Left colon (tissue), 2 donors: ENCODE measurements at regions not wholly inside any gene's neighbourhood (a gene's known extent, or its start where the extent isn't known, plus 50 kb on each side); places are given as distances from the start of the nearest gene placed in this dataset.

Experiments
- ATAC-seq: fragments of 200-7000 bp; cut with Tn5 transposase; one replicate; pipeline ENCODE4 v1.9.1; 2020; ENCODE audit warnings: mild to moderate bottlenecking, moderate library complexity
- DNase-seq, 2 donors: peaks; one replicate each; pipeline ENCODE4 v3.0.0-alpha.2; 2020
- intact Hi-C, 2 donors: fragments of 100-400 bp; cut with DNase I in 1 of 2; cut with micrococcal nuclease in 1 of 2; formaldehyde crosslinking; loops; one replicate each; pipeline versions ENCODE4 v1.11.2 to v1.14.0; 2022; cut with DNase I, micrococcal nuclease
- donor health status: DM: no; HTN: no; CAD: no.
- donor health status: DM: yes; HTN: yes; CAD: no.

DNA sequence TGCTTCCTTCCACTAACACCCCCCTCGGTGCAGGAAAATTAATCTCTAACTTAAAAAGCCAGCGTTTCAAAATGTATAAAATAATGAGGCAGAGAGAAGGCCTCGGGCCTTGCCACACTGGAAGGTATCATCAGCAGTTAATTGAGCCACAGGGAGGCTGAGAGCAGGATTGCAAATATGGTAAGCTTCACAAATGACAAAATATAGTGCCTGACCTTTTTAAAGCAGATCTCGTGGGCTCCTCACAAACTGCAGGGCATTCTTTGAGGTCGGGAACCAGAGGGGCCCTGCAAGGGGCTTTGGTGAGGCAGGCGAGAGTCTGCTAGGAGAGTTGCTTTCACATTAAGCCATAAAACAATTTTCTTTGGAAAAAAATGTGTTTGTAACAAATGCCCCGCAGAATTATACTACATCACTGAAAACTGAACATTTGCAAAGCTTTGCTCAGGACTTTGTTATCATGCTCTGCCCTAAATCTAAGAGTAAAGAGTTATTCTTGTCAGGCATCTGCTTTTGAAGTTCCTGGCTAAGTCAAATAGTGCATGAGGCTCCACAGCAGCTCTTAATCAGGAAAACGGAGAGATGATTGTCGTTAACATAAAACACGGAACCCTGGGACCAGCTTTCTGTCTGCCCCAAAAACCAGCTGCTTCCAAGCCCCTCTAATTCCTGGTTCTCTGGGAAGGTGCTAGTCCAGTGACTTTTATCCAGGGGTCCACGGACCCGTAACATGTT is 61.4 kb upstream of the SYT13 start:
- ATAC-seq = no peak
- no peak for DNase-seq
- intact Hi-C loops = no loop called here

DNA sequence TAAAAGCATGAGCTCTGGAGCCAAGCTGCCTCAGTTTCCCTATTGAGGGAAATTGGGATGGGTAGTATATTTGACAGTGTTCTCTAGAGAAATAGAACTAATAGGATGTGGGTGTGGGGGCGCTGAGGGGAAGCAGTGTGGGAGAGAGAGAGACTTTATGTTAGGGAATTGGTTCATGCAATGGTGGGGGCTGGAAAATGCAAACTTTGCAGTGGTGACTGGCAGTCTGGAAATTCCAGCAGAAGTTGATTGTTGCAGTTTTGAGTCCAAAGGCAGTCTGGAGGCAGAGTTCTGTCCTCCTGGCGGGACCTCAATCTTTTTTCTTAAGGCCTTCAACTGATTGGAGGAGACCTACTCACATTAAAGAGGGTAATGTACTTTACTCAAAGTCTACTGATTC is 59.4 kb upstream of the SYT13 start:
- ATAC-seq (no peak), DNase-seq (no peak)
- intact Hi-C loops = no loop called here

DNA sequence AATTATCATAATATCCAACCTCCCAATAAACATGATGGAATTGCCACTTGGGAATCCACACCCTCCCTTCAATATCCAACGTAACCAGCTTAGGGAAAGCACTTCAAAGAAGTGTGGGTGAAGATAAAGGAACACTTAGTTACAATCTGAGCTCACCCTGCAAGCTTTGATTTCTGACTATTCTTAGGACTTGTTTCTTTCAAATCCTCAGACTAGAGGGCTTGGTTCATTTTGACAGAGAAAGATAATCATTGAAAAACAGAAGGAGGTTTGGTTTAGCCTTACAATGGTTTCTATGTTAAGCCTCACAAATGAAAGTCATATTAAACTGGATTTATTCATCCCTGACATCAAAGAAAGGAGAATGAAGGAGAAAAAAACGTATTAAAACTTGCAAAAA is 57.9 kb upstream of the SYT13 start:
- DNase-seq (no peak), ATAC-seq (no peak)
- intact Hi-C loops = loop anchor here in 1 of 2 donors (5.0 kb wide), 1 partner anchor 428 kb away; no protein-coding TSS in a partner anchor

DNA sequence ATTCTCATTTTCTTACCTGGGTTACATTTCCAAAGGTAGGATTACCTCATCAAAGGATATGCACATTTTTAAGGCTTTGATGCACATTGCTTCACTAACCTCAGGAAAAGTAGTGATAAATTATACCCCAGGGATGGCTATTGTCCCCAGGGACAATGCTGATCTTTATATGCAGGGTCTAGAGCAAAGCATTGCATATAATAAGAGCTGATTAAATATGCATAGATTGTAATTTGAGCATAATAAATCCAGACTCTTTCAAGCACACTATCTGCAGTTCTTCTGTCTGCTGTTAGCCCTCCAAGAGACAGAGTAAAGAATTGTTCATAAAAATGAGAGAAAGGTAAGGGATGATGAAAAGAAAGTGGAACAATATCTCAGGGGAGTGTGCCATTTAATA is 57.3 kb upstream of the SYT13 start:
- intact Hi-C loops = loop anchor here in 1 of 2 donors (5.0 kb wide), 1 partner anchor 429 kb away; no protein-coding TSS in a partner anchor
- DNase-seq (no peak), ATAC-seq (no peak)

DNA sequence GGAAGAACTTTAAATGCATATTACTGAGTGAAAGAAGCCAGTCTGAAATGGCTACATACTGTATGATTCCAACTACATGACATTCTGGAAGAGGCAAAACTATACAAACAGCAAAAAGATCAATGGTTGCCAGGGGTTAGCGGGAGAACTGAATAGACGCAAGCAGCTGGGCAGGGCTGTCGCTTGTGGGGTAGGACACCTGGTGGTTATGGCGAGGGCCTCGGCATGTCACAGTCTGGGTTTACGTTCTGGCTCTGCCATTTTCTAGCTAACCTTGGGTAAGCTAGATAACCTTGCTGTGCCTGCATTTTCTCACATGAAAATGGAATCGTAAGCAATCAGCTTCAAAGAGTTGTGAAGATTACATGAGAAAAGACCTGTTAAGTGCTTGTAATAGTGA is 55.2 kb upstream of the SYT13 start:
- ATAC-seq = no peak
- intact Hi-C loops = loop anchor here in 1 of 2 donors (5.0 kb wide), 1 partner anchor 431 kb away; no protein-coding TSS in a partner anchor
- DNase-seq = no peak

DNA sequence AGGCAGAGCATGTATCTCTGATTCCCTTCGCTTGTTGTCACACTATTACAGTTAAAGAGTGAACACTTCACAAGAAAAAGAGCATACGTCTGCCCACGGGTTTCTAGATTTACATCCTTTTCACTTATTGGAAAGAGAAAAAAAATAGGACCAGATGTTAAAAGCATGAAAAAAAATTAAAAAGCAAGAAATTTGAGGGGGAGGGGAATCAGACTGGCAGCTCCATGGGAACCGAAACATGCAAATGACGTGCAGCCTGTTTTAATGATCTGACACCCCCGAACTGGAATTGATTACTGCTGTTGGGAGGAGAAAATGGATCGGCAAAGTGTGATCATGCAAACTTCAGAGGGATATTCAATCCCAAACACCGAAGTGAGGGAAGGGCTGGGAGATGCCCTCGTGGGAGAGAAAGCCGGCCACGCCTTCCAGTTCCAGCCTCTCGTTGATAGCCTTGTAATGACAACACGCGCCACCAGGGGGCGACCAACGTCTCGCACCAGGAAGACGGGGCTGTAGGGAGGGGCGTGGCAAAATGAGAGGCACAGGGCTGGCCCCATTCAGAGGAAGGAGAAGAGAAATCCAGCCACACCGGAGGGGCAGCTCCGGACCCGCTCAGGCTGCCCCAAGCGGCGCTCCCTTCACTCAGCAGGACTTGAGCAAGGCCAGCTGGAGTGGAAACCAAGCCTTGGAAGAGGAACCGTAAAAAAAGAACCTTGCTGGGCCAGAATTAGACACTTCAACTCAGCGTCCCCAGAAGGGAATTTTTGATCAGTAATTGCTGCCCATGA is 53.8 kb upstream of the SYT13 start:
- DNase-seq (peak; percentile 92 to 97), ATAC-seq (peak; percentile 99)
- intact Hi-C loops = loop anchor here in 1 of 2 donors (5.0 to 10.0 kb wide), 2 partner anchors 395 to 432 kb away; no protein-coding TSS in a partner anchor

DNA sequence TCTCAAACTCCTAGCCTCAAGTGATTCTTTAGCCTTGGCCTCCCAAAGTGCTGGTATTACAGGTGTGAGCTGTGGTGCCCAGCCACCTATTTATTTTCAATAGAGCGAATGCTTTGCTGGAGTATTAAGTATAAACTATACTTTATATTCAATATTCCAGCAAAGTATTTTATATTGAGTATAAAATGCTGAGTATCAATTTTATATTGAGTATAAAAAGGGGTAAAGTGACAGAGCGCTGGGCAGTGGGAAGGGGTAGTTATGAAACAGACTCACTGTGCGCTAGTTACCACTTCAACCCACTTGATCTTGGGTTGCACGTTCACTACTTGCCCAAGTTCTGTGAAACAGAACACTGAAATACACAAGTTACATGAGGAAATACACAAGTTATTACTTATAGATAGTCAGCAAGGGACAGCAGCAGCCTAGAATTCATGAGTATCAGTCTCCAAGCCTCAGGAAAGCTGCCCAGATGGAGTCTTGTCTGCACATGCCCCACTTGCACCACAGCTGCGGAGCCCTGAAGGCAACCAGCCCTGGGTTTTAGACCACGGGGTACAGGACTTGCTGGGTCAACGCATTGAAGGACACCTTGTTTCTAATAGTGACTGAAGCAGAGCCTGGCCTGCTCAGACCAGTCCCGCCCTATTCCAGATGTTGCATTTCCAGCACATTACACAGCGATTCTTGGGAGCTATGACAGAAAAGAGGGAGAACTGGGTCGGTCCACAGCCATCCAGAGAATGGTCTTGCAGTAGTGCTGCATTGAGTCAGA is 51.6 kb upstream of the SYT13 start:
- ATAC-seq (no peak), DNase-seq (no peak)
- intact Hi-C loops = loop anchor here in 1 of 2 donors (10.0 kb wide), 1 partner anchor 393 kb away; no protein-coding TSS in a partner anchor

DNA sequence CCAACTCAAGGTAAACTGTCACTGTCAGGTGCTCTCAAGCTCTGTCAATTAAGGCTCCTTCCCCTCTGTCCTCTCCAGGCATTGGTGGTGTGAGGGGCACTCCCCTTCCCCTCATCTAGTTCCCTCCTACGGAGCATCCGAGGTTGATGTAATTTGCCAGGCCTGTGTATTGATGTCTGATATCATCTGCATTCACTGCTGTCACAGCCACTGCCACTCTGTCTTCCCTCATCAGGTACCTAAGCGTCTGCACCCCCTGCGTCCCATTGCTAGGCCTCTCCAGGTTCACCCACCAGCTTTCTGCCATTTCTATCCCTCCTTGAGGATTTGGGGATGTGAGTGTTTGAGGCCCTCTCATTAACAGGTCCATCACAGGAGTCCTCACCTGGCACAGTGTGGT is 50.0 kb upstream of the SYT13 start:
- no peak for ATAC-seq
- intact Hi-C loops = loop anchor here in 1 of 2 donors (10.0 kb wide), 1 partner anchor 391 kb away; no protein-coding TSS in a partner anchor
- no peak for DNase-seq
